HG02588 (cell line): ENCODE measurements at regions not wholly inside any gene's neighbourhood (a gene's known extent, or its start where the extent isn't known, plus 50 kb on each side); places are given as distances from the start of the nearest gene placed in this dataset.
A peak's percentile ranks its signal among the peaks of the same experiment; 100 is the strongest.
"Not testable (repeated sequence)": the region's sequence is repeated elsewhere in the genome, so short reads cannot be mapped to it uniquely, and the experiment has no call there.

ENCODE experiments used
- ATAC-seq: cut with Tn5 transposase; IDR thresholded peaks from one replicate; pipeline ENCODE4 v1.9.1; 2021; ENCODE audit warnings: mild to moderate bottlenecking, moderate library complexity; ENCODE audit not compliant: unreplicated experiment

DNA sequence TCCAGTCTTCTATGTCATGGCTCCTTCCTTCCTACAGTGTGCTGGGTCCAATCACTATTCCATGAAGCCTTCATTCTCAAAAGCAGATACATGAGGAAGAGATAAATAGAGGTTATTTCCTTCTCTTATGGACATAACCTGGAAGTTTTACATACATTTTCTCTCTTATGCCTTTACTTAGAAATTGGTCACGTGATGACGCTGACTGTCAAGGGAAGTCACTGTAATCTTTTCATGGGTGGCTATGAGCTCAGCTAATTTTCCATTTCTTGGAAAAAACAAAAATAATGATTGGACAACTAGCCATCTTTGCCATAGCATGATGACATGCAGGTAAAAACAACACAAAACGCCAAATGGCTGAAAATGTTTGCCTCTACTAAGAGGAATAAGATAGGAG lies 151.6 kb upstream of the PRSS16 start:
- ATAC-seq, result no peak

DNA sequence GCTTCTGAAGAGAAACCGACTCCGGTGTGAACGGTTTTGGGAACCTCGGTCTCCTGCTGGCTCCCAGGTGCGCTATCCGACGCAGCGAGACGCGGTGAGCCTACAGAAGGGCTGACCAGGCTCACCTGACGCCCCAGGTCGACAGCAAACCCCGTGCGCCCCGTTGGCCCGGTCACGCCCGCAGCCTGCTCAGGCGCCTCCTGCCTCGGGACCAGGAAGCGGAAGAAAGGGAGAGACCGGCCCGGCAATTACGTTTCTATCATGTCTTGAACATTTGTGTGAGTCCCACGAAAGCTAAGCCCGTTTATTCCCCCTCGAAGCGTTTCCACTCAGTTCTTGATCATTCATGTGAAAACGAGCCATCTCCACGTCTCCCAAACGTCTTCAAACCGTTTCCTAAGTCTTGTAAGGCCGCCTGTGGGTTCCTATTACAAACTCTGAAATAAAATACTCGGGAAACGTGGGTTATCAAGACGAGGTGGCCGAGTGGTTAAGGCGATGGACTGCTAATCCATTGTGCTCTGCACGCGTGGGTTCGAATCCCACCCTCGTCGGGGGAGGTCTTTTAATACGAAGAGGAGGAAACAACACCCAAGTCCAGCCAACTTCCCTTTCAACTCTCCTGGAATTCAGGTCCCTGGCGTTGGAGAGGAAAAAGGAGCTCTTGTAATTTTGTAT lies 150.5 kb upstream of the PRSS16 start:
- no peak for ATAC-seq

DNA sequence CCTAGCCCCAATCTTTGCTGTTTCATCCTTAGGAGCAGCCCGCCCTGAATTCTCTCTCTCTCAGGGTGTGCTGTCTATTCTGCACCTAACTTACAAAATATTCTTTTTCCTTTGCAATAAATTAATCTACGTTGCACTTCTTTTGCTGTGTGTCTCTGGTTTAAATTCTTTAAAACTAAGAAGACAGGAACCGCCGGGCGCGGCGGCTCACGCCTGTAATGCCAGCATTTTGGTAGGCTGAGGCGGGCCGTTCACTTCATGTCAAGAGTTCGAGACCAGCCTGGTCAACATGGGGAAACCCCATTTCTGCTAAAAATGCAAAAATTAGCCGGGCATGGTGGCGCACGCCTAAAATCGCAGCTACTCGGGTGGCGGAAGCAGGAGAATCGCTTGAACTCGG lies 148.5 kb upstream of the PRSS16 start:
- no peak for ATAC-seq

DNA sequence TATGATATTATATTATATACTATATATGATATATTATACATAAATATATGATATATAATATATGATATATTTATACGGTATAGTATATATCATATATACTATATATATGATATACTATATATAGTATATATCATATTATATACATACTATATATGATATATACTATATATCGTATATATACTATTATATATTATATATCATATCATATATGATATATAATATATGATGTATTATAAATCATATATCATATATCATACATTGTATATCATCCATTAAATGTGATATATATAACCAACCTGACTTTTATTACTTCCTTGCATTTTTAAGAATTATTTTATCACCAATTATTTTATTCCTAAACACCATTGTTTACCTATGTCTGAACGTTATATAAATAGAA lies 146.6 kb upstream of the PRSS16 start:
- no peak for ATAC-seq

DNA sequence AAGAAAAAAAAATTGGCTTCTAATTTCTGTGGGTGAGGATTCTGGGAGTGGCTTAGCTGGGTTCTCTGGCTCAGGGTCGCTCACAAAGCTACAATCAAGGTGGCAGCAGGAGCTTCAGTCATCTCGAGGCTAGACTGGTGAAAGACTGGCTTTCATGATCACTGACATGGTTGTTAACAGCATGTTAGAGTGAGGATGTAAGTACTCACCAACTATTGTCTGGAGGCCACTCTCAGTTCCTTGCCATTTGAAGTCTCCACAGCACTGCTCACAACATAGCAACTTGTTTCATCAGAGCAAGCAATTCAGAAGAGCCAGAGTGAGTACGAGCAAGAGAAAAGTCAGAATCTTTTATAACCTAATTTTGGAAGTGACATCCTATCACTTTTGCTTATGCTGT lies 145.7 kb upstream of the PRSS16 start:
- ATAC-seq, result no peak

DNA sequence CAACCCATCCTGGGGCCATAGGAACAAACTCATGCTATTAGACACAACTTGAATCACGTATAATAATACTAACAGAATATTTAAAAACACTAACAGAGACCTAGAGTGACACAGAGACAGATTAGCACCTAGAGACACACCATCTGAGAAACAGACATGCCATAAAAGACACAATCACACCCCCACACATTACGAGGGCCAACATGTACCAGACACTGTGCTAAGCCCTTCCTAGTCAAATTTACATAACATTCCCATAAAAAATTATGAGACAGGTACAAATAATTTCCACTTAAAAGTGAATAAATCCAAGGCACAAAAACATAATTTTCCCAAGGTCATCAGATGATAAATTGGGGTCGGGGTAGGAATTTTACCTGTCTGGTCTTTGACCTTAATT lies 141.1 kb upstream of the PRSS16 start:
- ATAC-seq, result no peak

DNA sequence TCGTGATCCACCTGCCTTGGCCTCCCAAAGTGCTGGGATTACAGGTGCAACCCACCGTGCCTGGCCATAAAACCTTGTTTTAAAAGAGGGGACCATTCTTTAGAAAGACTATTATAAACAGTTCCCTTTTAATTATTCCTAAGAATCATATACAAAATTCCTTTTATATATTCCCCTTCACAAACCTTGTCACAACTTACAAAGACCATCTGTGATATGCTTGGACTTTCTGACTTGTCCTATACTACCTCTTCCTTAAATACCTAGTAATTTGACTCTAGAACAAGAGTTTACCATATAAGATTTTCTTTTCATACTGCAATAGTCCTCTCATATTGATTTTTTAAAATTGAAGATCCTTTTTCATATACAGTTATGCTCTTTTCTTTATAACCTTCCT lies 135.8 kb upstream of the PRSS16 start:
- no peak for ATAC-seq

DNA sequence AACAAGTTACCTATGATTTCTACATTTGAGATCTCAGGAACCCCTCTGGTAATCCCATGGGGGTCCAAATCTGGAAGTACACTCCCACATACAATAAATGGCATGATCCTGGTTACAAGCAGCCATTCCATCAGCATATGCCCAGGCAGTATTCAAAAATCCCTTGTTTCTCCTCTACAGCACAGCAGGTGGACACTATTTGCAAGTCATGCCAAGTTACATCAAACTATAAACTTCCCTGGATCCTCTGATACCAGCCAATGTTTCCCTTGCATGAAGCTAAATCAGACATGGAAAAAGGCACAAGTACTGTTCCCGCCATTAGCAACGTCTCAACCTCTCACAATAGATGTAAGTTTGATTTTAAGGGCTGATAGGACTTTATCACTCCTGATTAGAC lies 134.5 kb upstream of the PRSS16 start:
- ATAC-seq, result no peak

DNA sequence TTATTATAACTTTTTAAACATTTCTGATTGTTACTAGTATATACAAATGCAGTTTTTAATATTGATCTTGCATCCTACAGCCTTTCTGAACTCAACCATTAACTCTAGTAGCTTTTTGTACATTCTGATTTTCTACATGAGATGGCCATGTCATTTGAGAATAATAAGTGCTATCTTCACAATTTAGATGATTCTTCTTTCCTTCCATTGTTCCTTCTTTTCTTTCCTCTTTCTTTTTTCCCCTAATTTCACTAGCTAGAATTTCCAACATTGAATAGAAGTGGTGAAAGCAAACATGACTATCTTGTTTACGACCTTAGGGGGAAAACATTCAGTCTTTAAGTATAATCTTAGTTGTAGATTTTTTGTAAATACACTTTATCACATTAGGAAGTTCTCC lies 128.2 kb upstream of the PRSS16 start:
- no peak for ATAC-seq

DNA sequence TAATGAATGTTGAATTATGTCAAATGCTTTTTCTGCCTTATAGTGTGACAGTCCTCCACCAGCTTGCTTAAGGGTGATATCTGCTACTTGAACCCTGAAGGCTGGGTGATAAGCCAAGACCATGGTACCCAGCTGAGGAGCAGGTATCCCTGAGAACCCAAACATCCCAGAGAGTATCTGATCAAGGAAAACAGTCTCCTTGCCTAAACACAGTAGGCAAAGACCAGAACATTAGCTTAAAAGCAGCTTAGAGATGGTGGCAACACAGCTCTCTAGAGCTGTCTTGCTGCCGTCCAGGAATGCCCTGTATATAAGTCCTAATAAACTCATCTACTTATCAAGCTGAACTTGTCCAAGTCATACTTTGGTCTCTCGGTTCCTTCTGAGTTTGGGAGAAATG lies 127.7 kb upstream of the PRSS16 start:
- ATAC-seq, result no peak

DNA sequence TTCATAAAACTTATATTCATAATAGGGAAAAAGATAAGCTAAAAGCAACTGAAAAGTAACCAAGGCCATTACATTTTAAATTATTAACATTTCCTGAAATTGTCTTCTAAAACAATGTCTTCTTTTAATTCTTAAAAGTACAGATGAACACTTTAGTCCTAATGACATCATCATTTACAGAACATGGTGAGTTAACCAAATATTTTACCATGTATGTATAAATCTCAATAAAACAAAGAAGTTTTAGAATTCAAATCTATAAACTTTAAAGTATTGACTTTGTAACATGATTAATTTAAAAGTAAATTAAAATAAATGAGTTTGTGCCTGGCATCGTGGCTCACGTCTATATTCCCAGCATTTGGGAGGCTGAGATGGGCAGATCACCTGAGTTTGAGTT lies 125.9 kb upstream of the PRSS16 start:
- no peak for ATAC-seq

DNA sequence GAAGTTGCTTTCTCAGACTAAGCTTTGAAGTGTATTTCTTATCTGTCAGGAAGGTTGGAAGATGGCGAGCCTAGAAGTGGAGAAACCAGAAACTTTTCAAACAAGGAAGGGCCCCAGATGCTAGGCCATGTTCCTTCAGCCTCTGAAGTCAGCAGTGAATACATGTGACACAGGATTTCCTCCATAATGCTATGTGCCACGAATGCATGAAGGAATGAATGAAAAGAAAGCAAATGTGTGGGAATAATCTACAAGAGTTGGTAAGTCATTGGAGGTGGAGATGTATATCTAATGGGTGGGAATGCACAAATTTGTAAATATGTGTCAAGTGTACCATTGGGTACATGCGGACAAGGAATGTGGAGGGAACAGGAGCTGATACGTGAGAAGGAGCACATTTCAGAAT lies 123.2 kb upstream of the PRSS16 start:
- no peak for ATAC-seq

DNA sequence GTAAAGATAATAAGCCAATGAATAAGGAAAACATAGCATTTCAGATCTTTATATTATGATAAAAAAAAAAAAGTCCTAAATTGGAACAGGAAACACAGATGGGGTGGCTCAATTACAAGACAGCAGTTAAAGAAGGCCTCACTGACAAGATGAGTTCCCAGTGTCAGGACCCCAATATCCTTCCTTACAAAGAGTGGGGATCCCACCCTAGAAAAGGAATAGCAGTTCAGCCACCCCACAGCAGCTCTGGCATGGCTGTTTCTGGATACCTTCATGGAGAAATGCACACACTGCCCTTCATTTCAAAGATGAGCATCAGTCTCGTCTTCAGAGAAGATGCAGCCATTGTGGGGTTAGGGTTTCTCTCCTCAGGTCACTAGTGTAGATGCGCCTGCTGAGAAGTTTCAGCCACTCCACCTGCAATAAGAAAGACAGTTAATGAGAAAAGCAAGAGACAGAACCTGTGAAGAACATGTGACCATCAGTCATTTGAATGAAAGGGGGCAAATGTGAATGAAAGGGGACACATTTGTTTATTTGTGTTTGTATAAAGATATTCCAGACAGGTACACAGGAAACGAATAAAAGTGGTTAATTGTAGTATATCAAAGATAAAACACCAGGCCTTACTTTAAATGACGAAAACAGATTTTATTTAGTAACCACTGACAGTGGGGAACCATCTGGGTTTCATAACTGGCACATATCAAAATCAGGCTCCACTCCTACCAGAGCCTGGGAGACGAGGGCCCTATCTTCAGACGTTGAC lies 121.3 kb upstream of the PRSS16 start:
- ATAC-seq, result no peak

DNA sequence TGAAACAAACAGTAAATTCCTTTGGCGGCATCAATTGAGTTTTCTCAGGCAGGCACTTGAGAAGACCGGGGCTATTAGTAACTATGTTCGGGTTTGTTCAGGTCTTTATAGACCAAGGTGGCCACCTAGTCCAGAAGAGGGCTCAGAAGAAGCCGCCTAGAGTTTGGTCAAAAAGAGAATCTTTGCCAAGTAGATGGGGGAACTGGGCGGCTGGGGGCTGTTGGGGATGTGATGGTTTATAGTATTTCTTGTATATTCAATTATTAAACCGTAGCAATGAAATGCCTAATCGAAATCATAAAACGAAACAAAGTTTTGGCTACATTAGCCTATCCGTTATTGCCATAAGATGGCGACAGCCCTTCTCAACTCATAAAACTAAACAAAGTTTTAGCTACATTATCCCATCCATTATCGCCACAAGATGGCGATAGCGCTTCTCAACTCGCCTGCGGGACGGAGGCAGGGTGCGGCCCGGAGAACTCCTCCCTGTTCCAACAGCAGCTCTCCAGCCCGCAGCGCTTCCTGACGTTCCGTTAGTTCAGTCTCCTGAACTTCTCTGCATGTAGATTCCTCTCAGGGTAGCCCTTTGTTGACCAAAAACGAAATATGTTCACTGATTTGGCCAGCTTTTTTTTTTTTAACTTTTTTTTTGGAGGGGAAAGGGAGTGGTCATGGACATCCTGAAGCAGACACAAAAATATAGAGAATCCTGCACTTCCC lies 120.5 kb upstream of the PRSS16 start:
- peak; percentile 56 for ATAC-seq

DNA sequence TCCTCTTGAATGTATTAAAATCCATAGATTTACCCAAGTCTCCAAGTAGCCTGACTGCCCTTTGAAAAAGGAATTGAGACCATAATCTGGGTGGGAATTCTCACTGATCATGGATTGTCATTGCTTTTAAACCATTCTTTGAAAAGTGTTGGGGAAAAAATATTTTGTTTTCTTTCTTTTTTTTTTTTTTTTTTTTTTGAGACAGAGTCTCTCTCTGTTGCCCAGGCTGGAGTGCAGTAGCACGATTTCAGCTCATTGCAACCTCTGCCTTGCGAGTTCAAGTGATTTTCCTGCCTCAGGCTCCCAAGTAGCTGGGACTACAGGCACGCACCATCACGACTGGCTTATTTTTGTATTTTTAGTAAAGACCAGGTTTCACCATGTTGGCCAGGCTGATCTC lies 119.6 kb upstream of the PRSS16 start:
- not testable (repeated sequence) for ATAC-seq

DNA sequence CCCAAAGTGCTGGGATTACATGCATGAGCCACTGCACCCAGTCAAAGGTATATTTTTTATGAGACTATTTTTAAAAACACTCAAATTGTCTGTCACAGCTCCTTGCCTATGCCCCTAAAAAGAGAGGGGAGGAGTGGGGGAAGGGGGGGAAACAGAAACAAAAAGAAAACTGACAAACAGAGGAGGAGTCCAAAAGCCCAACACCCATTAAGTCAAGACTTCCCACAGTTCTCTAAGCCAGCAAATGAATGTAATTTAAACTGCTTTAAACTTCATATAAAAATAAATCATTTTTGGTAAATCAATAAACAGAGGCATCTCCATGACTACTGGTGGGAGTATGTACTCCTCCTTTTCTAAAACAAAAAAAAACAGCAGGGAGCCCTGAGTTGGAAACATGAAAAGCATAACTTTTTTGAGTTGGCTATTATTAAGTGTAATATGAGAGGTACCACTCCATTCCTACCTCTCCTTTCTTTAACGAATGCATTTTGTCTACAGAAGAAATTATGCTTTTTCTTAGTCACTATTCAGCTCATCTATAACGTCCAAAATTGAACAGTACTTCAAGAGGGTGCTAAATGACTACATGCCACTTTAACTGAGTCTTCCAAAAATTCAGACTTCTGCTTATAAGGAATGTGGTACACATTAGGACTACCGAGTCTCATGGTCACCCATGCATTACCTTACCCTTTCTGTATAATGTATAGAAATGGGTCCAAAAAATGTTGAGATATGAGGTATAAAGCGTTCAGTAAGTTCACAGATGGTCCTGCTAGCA lies 119.0 kb upstream of the PRSS16 start:
- ATAC-seq, result no peak

DNA sequence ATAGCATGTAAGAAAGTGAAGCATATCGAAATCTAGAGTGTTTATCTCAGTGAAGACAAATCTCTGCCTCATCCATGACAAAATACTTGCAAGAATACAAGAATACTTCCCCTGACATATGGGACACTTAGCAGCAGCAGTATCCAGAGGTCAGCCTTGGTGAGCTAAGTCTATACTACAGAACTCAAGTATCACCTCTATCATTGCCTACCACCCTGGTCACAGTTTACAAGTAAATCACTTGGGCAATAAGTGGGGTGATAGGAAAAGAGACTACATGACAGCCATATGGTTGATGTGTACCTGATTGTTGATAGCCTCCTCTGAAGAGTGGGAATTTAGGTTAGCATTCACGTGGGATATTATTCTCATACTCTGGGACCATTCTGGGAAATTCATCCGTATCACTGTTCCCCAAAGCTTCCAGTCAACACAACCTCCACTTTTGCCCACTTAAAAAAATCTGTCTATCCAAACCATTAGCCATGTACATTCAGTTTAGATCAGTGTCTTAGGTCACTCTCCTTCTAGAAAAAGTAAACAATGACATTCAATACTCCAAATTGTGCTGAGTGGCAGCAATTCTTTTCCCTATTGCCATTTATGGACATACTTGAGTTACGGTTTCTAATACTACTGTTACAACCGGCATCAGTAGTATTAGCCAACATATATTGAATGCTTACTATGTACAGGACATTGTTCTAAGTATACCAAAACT lies 118.2 kb upstream of the PRSS16 start:
- no peak for ATAC-seq

DNA sequence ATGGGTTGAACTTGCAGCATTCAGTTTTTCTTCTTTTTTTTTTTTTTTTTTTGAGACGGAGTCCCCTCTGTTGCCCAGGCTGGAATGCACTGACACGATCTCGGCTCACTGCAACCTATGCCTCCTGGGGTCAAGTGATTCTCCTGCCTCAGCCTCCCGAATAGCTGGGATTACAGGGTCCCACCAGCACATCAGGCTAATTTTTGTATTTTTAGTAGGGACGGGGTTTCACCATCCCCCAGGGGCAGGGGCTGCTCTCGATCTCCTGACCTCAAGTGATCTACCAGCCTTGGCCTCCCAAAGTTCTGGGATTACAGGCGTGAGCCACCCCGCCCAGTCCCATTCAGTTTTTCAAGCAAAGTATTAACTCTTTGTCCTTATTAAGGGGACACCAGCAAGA lies 117.6 kb upstream of the PRSS16 start:
- no peak for ATAC-seq

DNA sequence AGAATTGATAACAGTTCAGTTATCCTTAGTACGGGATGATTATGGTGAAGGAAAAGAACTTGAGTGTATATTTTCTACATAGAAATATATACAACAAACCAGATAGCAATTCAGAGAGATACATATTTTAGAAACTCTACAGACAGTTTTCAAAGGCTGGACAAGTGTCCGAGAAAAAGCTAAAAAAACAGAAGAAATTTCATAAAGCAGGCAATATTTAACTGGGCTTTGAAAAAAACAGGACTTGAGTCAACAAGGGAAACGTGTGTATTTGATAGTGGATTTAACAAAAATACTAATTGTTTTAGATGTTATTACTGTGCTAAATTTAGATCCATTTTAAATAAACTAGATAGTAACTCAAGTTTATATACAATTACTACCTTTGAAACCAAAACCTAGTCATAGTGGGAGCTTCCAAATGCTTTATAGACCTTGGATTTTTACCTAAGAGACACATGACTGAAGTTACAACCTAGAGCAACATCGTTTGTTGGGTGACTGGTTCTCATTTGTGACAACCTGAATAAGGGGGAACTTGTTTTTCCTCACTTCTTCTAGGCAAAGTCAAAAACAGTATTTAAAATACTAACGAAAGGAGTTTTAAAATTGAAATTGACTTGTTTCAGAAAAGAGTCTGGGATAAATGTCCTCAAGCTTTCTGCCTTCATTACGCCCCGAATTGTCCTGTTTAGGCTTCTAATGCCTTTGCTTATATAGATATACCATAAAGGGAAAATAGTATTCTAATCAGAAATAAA lies 116.7 kb upstream of the PRSS16 start:
- ATAC-seq, result no peak

DNA sequence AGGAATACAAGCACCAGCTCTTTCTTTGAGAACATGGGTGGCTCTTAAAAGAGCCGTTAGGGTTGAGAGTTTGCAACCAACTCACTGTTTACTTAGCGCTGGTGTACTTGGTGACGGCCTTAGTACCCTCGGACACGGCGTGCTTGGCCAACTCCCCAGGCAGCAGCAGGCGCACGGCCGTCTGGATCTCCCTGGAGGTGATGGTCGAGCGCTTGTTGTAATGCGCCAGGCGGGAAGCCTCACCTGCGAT lies 115.3 kb upstream of the PRSS16 start:
- peak; percentile 2 for ATAC-seq
